ENCODE measurements at regions not wholly inside any gene's neighbourhood (a gene's known extent, or its start where the extent isn't known, plus 50 kb on each side); places are given as distances from the start of the nearest gene placed in this dataset.

GRCh38 chr11:45554230-45554967, 111.0 kb downstream of the CHST1 start:
- no peak for DNase-seq

- no peak for DNase-seq
Measured at GRCh38 chr11:45553383-45553936, 112.0 kb downstream of the CHST1 start.

- no peak for DNase-seq
Measured at GRCh38 chr11:45551191-45551713, 114.2 kb downstream of the CHST1 start.

DNA sequence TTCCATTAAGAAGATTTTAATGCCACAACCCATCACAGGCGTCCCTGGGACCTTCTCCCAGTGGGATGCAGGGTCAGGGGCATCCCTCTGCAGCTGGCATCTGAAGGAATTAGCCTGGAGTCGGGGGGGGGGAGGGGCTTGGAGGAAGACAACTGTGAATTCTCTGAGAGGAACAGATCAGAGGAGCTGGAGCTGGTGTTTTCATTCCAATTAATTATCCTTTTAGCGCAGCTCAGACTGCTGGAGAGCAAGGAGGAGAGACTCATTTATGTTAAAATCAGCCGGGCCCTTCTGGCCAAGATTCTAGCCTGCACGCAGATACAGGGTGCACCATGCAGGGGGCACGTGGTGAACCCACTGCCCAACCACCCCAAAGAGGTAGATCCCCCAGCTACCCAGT, 116.2 kb downstream of the CHST1 start:
- no peak for DNase-seq

- no peak for DNase-seq
Measured at GRCh38 chr11:45546366-45546765, 119.1 kb downstream of the CHST1 start.

- DNase-seq = no peak
Measured at GRCh38 chr11:45544826-45545225, 120.6 kb downstream of the CHST1 start.

DNA sequence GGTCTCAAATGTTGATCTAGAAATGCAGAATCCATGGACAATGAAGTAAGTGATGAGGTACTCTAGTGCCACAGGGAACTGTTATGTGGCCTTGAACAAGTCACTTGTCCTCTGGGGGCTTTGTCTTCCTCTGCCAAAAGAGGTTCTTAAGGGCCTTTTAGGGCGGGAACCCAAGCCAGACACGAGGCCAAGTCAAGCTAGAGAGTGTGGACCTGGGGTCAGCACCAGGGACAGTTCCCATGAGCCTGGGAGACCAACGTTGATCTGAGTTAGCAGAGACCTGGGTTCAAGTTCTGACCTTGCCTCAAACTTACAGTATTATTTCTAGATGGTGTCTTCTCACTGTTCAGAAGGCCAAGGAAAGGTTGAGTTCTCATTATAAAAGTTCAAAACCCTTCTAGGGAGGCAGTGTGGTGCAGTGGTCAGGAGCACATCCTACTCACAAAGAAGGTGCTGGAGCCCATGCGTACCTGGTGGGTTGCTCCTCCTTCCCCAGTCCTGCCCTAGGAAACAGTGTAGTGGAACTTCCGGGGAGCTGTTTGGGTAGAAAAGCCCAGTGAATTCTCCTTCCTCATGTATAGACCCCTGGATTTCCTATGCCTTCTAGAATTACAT, 121.5 kb downstream of the CHST1 start:
- DNase-seq = peak; percentile 4

GRCh38 chr11:45543081-45543480, 122.3 kb downstream of the CHST1 start:
- DNase-seq = no peak

GRCh38 chr11:45541693-45542434, 123.6 kb downstream of the CHST1 start:
- DNase-seq = no peak

- DNase-seq = no peak
Measured at GRCh38 chr11:45538939-45539338, 126.5 kb downstream of the CHST1 start.

DNA sequence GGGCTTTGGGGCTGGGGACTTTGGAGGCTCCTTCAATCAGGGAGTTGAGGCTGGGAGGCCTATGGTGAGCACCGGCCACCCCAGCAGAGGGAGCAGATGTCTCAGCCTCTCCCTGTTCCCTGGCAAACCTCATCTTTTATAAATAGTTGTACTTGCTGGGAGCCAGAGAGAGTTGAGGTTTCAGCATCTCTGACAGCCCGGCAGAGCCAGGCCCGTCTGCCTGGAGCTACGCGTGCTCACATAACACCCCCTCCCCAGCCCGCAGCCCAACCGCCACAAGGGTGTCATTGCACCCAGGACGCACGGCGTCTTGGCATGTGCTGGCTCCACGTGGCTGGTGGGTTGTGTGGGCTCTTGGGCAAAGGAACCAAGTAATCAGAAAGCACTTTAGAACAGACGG, 127.1 kb downstream of the CHST1 start:
- no peak for DNase-seq

DNA sequence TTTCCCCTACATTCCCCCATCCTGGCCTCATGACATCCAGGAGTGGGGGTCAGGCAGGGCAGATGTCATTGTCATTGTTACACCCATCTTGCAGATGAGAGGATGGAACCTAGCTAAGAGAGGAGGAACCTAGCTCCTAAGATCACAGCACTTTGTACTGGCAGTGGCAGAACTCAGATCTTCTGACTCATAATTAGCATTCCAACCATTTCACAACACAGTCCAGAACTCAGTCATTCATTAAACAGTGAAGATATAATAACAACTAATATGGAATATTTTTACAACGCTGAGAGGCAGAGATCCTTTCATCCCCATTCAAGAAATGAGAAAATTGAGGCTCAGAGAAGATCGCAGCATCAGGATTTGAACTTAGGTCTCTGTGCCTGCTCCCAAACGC, 127.8 kb downstream of the CHST1 start:
- DNase-seq = no peak

- no peak for DNase-seq
Measured at GRCh38 chr11:45535033-45535432, 130.4 kb downstream of the CHST1 start.

DNA sequence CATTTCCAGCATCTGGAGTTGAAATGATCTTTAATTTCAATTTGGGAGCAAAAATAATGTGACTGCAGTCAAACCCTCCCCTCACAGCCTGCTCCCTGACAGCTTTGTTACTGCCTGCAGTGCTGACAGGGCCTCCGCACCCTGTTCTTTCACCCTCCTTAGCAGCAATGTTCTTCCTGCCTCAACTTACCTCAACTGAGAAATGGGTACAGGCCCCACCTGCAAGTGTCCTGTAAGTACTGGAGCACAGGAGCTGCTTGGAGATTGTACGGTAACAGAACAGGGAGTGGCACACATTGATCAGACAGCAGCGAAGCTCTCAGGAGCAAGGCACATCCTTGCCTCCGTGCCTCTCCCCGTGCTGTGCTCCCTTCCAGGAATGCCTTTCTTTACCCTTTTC, 131.3 kb downstream of the CHST1 start:
- no peak for DNase-seq

- DNase-seq = no peak
Measured at GRCh38 chr11:45532546-45532945, 132.9 kb downstream of the CHST1 start.

GRCh38 chr11:45530776-45531175, 134.6 kb downstream of the CHST1 start:
- no peak for DNase-seq

GRCh38 chr11:45530111-45530510, 135.3 kb downstream of the CHST1 start:
- no peak for DNase-seq

- no peak for DNase-seq
Measured at GRCh38 chr11:45528435-45528834, 137.0 kb downstream of the CHST1 start.

- no peak for DNase-seq
Measured at GRCh38 chr11:45527898-45528297, 137.5 kb downstream of the CHST1 start.

DNA sequence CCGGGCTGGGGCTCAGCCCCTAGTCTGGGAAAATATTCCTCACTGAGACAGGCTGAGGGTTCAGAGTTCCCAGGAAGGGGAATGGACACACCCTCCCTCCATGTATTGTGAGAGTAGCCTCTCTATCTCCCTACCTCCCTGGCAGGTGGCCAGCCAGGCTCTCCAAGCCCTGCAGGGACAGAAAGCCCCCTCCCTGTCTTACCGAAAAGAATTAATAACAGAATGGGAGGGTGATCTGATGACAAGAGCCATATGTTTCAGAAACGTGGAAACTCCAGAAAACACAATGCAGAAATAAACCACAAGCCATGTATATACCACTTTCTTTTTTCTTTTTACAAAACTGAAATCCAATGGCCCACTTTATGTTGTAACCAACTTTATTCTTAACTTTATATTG, 140.0 kb downstream of the CHST1 start:
- DNase-seq = no peak

DNA sequence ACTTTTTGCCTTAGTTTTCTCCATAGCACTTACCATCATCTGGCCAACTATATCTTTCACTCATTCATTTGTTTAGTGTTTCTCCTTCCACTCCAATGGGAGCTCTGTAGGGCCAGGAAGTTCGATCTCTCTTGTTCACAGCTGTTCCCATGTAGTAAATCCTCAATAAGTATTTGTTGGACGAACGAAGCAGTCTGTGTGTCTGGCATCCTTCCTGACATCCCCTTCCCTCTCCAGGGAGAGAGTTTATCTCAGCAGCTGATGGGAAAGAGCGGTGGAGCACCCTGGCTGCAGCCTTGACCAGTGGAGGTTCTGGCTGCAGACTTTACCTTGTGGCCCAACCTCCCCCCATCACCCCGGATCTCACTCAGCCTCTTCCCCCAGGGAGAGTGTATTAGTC, 141.7 kb downstream of the CHST1 start:
- DNase-seq = no peak

DNA sequence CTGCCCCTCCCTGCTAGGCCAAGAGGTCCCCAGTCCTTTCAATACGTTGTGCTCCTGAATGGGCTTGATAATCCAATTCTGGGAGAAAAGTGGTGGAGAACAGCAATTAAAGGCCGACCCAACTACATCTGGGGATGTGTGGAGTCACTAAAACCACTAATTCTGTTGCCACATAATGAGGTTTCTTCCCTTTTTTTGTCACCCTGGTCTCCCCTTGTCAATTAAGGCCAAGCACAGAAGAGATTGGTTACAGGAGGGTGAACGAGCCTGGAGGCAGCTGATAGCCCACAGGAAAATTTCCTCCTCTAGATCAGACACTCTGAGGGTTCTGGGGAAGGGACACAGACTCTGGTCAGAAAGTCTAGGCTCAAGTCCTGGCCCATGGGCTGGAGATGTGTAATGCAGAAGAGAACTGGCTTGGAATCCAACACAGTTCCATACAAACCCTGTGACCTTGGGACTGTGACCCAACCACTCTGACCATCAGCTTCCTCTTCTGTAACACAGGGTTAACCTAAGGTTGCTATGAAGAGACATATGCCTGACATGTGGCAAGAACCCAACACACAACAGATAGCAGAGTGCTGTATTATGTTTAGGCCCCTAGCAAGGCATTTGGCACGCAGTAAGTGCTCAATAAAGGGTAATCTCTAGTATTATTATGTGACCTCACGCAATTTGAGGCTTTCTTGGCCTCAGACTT, 146.4 kb downstream of the CHST1 start:
- DNase-seq = no peak
